HG02884 (cell line): ENCODE measurements at regions not wholly inside any gene's neighbourhood (a gene's known extent, or its start where the extent isn't known, plus 50 kb on each side); places are given as distances from the start of the nearest gene placed in this dataset.

ENCODE experiments used
- ATAC-seq: cut with Tn5 transposase; IDR thresholded peaks from one replicate; pipeline ENCODE4 v1.9.1; 2021; ENCODE audit warnings: mild to moderate bottlenecking, moderate library complexity; ENCODE audit not compliant: unreplicated experiment

GRCh38 chr3:23644099-23644498 is 161.7 kb upstream of the UBE2E1 start:
- no peak for ATAC-seq

- ATAC-seq: no peak
Observed at GRCh38 chr3:23644676-23645075, 161.1 kb upstream of the UBE2E1 start.

GRCh38 chr3:23645533-23646183 is 160.1 kb upstream of the UBE2E1 start:
- ATAC-seq: no peak

GRCh38 chr3:23646184-23646920 is 159.4 kb upstream of the UBE2E1 start:
- no peak for ATAC-seq

GRCh38 chr3:23647706-23648258 is 158.0 kb upstream of the UBE2E1 start:
- no peak for ATAC-seq

GRCh38 chr3:23648326-23648995 is 157.3 kb upstream of the UBE2E1 start:
- ATAC-seq: no peak

- ATAC-seq: no peak
Observed at GRCh38 chr3:23648996-23649395, 156.8 kb upstream of the UBE2E1 start.

GRCh38 chr3:23649448-23649847 is 156.3 kb upstream of the UBE2E1 start:
- no peak for ATAC-seq

- no peak for ATAC-seq
Observed at GRCh38 chr3:23650371-23651140, 155.2 kb upstream of the UBE2E1 start.

GRCh38 chr3:23653647-23654525 is 151.9 kb upstream of the UBE2E1 start:
- ATAC-seq: peak; percentile 90

- peak; percentile 29 for ATAC-seq
Observed at GRCh38 chr3:23654571-23654970, 151.2 kb upstream of the UBE2E1 start.

GRCh38 chr3:23655749-23656148 is 150.0 kb upstream of the UBE2E1 start:
- ATAC-seq: no peak

GRCh38 chr3:23656199-23656598 is 149.6 kb upstream of the UBE2E1 start:
- no peak for ATAC-seq

GRCh38 chr3:23656821-23657220 is 148.9 kb upstream of the UBE2E1 start:
- no peak for ATAC-seq

- no peak for ATAC-seq
Observed at GRCh38 chr3:23657647-23658046, 148.1 kb upstream of the UBE2E1 start.

GRCh38 chr3:23659274-23659673 is 146.5 kb upstream of the UBE2E1 start:
- ATAC-seq: peak; percentile 61

- no peak for ATAC-seq
Observed at GRCh38 chr3:23659840-23660430, 145.8 kb upstream of the UBE2E1 start.

- ATAC-seq: no peak
Observed at GRCh38 chr3:23662079-23662617, 143.6 kb upstream of the UBE2E1 start.

GRCh38 chr3:23663246-23663645 is 142.5 kb upstream of the UBE2E1 start:
- ATAC-seq: no peak
